H1 (cell line): ENCODE measurements at regions not wholly inside any gene's neighbourhood (a gene's known extent, or its start where the extent isn't known, plus 50 kb on each side); places are given as distances from the start of the nearest gene placed in this dataset.

Experiments
- CTCF ChIP-seq, 3 experiments: IDR thresholded peaks; 1 replicate in 2 of 3; 2 replicates in 1 of 3; pipeline versions ENCODE4 v1.5.1 to v1.6.1; 2011; ENCODE audit warnings: low read length in 3 of 3, mild to moderate bottlenecking in 3 of 3, inconsistent platforms in 2 of 3, low read depth in 1 of 3, moderate library complexity in 1 of 3; ENCODE audit not compliant: insufficient read depth in 1 of 3; ENCODE audit errors: control extremely low read depth in 1 of 3
- EP300 ChIP-seq, 2 experiments: IDR thresholded peaks; 1 replicate in 1 of 2; 2 replicates in 1 of 2; pipeline ENCODE4 v1.6.1; 2011 to 2012; ENCODE audit warnings: low read depth in 2 of 2, low read length in 2 of 2, mild to moderate bottlenecking in 2 of 2, borderline replicate concordance in 1 of 2, inconsistent platforms in 1 of 2, moderate library complexity in 1 of 2
- JUND ChIP-seq: IDR thresholded peaks from 2 replicates; pipeline ENCODE4 v1.6.1; 2011; ENCODE audit warnings: mild to moderate bottlenecking, improper control_type of control experiment, low read length
- KDM1A ChIP-seq: fragments of 200-600, 300-600 bp; sonication (generic); IDR thresholded peaks from 2 replicates; pipeline ENCODE4 v1.7.1; 2016; ENCODE audit warnings: mild to moderate bottlenecking, low read length, borderline replicate concordance
- KDM5A ChIP-seq: fragments of 200-600 bp; IDR thresholded peaks from 2 replicates; pipeline ENCODE4 v1.7.1; 2012; ENCODE audit warnings: mild to moderate bottlenecking, low read length, inconsistent platforms, mixed read lengths
- POLR2A ChIP-seq, 2 experiments: IDR thresholded peaks; 1 replicate in 1 of 2; 2 replicates in 1 of 2; pipeline ENCODE4 v1.6.1; 2011; ENCODE audit warnings: low read depth in 2 of 2, low read length in 2 of 2, mild to moderate bottlenecking in 2 of 2; ENCODE audit errors: control extremely low read depth in 1 of 2
- SP4 ChIP-seq: IDR thresholded peaks from 2 replicates; pipeline ENCODE4 v1.6.1; 2012; ENCODE audit warnings: low read length, inconsistent platforms
- SUZ12 ChIP-seq: fragments of 200-600 bp; sonication (generic); IDR thresholded peaks from 2 replicates; pipeline ENCODE4 v1.6.1; 2012; ENCODE audit warnings: mild to moderate bottlenecking, inconsistent platforms, low read length, moderate library complexity, mixed read lengths

- TF ChIP-seq CTCF (IDR thresholded peaks at IDR 0.05; ENCODE audit: control extremely low read depth in 1 of 3, insufficient read depth in 1 of 3, low read depth in 1 of 3, low read length in 3 of 3) (no peak), JUND (no peak), EP300 (IDR thresholded peaks at IDR 0.05; ENCODE audit: borderline replicate concordance in 1 of 2, low read depth in 2 of 2, low read length in 2 of 2) (no peak), KDM1A (no peak), SUZ12 (no peak), POLR2A (IDR thresholded peaks at IDR 0.05; ENCODE audit: control extremely low read depth in 1 of 2, low read depth in 2 of 2, low read length in 2 of 2) (no peak), KDM5A (no peak), SP4 (no peak)
These were observed 176.6 kb downstream of the TMTC3 start for GRCh38 chr12:88318726-88319125.
